HG02885 (cell line): ENCODE measurements at regions not wholly inside any gene's neighbourhood (a gene's known extent, or its start where the extent isn't known, plus 50 kb on each side); places are given as distances from the start of the nearest gene placed in this dataset.

ENCODE experiments used
- ATAC-seq: cut with Tn5 transposase; IDR thresholded peaks from one replicate; pipeline ENCODE4 v1.9.1; 2021; ENCODE audit warnings: mild to moderate bottlenecking; ENCODE audit not compliant: unreplicated experiment, poor library complexity

DNA sequence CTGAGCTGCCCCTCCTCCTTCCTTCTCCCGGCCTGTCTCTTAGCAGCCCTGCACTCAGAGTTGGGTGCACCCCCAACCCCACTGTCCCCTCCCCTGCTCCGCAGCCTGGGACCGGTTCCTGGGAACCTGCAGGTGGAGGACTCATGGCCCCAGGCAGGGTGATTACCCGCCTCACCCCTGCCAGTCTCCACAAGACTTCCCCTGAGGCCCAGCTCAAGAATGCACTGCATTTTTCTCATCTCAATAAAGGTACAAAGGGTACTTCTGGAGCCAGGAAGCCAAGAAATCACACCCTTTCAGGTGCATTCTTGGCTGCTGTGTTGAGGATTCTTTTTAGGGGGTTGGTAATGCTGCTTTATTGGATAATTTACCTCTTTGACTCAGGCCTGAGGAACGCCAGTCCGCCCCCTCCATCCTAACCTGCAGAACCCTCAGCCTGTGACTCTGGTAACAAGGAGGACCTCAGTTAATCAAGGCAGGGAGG, 126.3 kb upstream of the TMPRSS2 start:
- no peak for ATAC-seq

DNA sequence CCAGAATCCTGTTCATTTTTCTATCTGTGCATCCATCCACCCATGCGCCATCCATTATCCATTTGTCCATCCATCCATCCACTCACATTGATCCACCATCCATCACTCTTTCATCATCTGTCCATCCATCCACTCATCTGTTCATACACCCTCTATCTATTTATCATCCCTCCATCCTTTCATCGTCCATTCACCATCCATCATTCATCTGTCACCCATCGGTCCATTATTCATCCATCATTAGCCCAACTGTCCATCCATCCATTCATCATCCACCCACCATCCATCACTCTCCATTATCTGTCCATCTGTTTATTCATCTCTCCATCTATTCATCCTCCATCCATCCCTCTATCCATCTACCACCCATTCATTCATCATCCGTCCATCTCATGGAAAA, 125.7 kb upstream of the TMPRSS2 start:
- no peak for ATAC-seq

GRCh38 chr21:41632748-41633475, 125.0 kb upstream of the TMPRSS2 start:
- ATAC-seq: no peak

- ATAC-seq: no peak
Measured at GRCh38 chr21:41631564-41632461, 123.9 kb upstream of the TMPRSS2 start.

DNA sequence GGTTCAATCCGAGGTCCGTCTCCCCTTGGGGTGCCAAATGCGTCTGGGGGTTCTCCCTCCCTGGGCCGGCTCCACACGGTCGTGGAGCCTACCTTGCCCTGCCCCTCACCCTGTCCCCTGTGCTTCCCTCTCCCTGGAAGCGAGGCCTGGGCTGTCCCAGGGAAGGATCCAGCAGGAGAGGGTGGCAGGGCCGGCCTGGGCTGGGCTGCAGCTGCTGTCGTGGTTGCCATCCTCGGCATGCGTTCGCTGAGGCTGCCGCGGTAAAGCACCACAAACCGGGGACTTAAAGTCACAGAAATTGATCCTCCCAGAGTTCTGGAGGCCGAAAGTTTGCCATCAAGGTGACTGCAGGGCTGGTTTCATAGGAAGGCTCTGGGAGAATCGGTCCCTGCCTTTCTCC, 123.0 kb upstream of the TMPRSS2 start:
- no peak for ATAC-seq

- ATAC-seq: no peak
Measured at GRCh38 chr21:41630249-41630648, 122.3 kb upstream of the TMPRSS2 start.

DNA sequence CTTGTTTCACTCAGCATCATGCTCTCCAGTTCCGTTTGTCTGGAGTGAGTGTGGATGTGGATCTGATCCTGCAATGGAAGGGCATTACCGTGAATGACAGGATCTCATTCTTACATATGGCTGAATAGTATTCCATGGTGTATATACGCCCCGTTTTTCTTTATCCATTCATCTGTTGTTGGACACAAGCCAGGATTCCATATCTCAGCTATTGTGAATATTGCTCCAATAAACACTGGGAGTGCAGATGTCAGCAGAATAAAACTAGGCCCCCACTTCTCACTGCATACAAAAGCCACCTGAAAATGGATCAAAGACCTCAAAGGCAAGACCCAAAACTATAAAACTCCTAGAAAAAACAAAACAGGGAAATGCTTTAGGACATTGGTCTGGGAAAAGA, 120.3 kb upstream of the TMPRSS2 start:
- ATAC-seq: no peak

- no peak for ATAC-seq
Measured at GRCh38 chr21:41627428-41627827, 119.5 kb upstream of the TMPRSS2 start.

- ATAC-seq: no peak
Measured at GRCh38 chr21:41626021-41626420, 118.1 kb upstream of the TMPRSS2 start.

- ATAC-seq: no peak
Measured at GRCh38 chr21:41625428-41625827, 117.5 kb upstream of the TMPRSS2 start.

DNA sequence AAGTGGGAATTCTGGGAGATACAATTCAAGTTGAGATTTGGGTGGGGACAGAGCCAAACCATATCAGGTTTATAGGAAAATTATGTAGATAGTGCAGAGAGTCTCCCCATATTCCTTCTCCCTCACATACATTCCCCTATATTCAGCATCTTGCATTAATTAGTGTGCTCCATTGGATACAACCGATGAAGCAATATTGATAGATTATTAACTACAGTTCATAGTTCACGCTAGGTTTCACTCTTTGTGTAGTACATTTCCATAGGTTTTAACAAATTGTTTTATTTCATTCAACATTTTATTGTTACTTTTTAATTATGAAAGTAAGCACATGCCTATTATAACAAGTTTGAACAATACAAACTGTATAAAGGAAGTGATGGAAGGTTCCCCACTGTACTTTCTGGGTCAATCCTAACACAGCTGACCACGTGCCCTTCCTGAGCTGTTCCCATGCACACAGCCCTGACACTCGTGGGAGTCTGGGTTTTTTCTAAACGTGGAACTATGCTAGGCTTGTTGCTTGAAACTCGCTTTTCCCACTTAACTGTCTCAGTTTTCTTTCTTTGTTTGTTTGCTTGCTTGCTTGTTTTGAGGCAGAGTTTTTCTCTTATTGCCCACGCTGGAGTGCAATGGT, 116.8 kb upstream of the TMPRSS2 start:
- ATAC-seq: no peak

- no peak for ATAC-seq
Measured at GRCh38 chr21:41623945-41624344, 116.0 kb upstream of the TMPRSS2 start.

DNA sequence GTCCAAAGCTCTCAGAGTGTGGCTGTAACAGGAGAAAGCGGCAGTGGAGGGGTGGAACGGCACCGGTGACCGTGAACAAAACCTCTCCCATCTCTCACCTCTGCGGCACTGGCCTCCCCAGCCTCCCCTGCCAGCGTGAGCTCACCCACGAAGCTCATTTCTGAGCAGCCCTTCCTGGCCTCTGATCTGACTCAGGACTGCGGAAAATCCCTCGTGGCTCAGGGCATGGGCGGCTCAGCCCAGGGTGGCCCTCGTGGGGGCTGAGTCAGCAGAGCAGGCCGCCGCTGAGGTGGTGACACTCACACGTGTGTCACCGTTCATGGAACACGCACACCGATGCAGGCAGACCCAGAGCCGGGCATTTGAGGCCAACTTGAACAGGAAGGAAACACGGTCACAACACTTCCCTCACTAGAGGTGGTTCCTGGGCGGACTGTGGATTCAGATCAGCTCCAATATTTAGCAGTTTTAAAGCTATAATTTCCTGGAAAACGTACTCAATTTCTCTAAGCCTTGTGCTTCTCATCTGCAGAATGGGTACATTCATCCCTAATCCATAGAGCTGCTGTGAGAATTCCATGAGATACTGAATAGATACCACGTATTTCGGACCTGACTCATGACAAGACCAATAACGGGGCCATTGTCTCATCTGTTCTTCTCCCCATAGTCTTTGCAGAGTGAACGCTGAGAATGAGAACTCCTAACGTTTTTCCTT, 115.0 kb upstream of the TMPRSS2 start:
- no peak for ATAC-seq

- ATAC-seq: no peak
Measured at GRCh38 chr21:41622201-41622600, 114.2 kb upstream of the TMPRSS2 start.

GRCh38 chr21:41621513-41621912, 113.6 kb upstream of the TMPRSS2 start:
- ATAC-seq: no peak

DNA sequence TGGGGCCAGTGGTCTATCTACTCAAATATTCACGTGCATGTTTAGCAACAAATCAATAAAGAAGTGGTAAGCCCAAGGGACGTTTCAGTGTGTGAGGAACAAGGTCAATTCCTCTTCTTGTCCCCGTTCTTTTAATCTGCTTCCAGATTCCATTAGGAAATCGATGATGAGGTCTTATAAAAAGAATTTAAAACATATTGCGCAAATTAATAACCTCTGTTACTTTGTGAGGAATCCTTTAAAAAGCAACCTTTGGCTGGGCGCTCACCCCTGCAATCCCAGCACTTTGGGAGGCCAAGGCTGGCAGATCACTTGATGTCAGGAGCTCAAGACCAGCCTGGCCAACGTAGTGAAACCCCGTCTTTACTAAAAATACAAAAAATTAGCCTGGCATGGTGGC, 113.0 kb upstream of the TMPRSS2 start:
- no peak for ATAC-seq

- ATAC-seq: no peak
Measured at GRCh38 chr21:41620541-41620940, 112.6 kb upstream of the TMPRSS2 start.

DNA sequence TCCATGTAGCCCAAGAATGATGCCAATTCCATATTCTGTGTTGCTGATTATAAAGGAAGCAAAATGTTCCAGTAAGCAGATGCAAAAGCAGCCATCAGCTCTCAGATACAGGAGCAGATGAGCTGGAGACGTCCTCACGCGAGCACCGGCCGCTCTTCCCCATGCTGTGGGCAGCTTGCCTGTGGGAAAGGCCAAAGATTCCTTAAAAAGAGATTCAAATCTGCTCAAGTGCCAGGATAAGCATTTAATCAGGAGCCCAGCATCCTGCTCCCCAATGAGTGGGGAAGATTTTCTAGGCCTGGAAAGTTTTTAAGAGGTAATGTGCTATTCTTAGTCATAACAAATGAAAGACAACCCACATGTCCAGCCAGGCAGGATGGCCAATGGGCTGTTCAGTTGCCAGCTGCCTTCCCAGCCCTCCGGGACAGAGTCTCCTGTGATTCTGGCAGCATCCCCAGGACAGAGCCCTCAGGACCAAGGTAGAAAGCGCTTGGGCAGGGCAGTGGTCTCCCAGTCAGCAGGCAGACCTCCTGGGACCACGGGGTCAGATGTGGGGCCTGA, 108.2 kb upstream of the TMPRSS2 start:
- no peak for ATAC-seq

DNA sequence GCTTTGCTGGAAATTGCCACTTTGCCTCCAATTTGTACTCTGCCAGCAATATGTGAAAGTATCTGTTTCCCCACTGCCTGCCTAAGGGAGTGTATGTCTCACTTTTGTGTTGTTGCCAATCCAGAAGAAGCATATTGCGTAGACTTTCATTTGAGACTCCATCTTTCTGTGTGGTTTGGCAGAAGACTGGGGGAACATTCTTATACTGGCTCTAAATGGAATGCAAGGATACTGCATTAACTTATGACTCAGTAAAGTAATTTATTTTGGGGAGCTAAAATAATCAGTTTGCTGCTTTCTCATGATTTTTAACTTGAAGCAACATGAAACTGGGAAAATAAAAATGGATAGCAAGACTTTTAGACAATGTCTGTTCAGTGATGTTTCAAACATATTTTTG, 107.7 kb upstream of the TMPRSS2 start:
- ATAC-seq: no peak

- no peak for ATAC-seq
Measured at GRCh38 chr21:41614511-41614910, 106.6 kb upstream of the TMPRSS2 start.
